ENCODE measurements at regions not wholly inside any gene's neighbourhood (a gene's known extent, or its start where the extent isn't known, plus 50 kb on each side); places are given as distances from the start of the nearest gene placed in this dataset.

- TF ChIP-seq ZNF740 (CRISPR knock-in tag; IDR thresholded peaks at IDR 0.05) (no peak), CREB1 (IDR thresholded peaks at IDR 0.05) (no peak), CREB1 (CRISPR knock-in tag; IDR thresholded peaks at IDR 0.05) (no peak), BCL6 (CRISPR knock-in tag; IDR thresholded peaks at IDR 0.05) (0 out of 2 replicates have a peak, but pooled peaks have one; percentile 23), ISL2 (CRISPR knock-in tag; IDR thresholded peaks at IDR 0.05) (peak; percentile 71; the same call in 1 of the 2 replicates), KDM1A (CRISPR knock-in tag; IDR thresholded peaks at IDR 0.05) (no peak), HNF4A (CRISPR knock-in tag; IDR thresholded peaks at IDR 0.05) (peak; percentile 56), SOX5 (CRISPR knock-in tag; IDR thresholded peaks at IDR 0.05; ENCODE audit: borderline replicate concordance) (peak; percentile 83), FOXA1 (IDR thresholded peaks at IDR 0.05) (no peak), FOXA1 (CRISPR knock-in tag; IDR thresholded peaks at IDR 0.05) (peak; percentile 33; the same call in 1 of the 2 replicates), NR2F1 (CRISPR knock-in tag; IDR thresholded peaks at IDR 0.05) (peak; percentile 62 to 65), NR2F6 (IDR thresholded peaks at IDR 0.05) (peak; percentile 83), NR2F6 (CRISPR knock-in tag; IDR thresholded peaks at IDR 0.05) (peak; percentile 89), EP300 (IDR thresholded peaks at IDR 0.05; ENCODE audit: low read depth in 2 of 2, low read length in 2 of 2) (peak in 1 of 2 experiments; percentile 71; a peak in 2 of 4 replicates), EP300 (CRISPR knock-in tag; IDR thresholded peaks at IDR 0.05; ENCODE audit: borderline replicate concordance) (no peak), HMG20A (CRISPR knock-in tag; IDR thresholded peaks at IDR 0.05; ENCODE audit: borderline replicate concordance) (peak; percentile 76; the same call in 1 of the 2 replicates), GATAD2A (CRISPR knock-in tag; IDR thresholded peaks at IDR 0.05) (peak; percentile 72; the same call in 1 of the 2 replicates), TBL1XR1 (IDR thresholded peaks at IDR 0.05; ENCODE audit: borderline replicate concordance, low read length, partially characterized antibody) (no peak), NR2F2 (IDR thresholded peaks at IDR 0.05; ENCODE audit: borderline replicate concordance, low read depth) (peak; percentile 63; the same call in 1 of the 2 replicates), SOX13 (IDR thresholded peaks at IDR 0.05) (no peak), SOX13 (CRISPR knock-in tag; conservative IDR thresholded peaks at IDR 0.05 in 1 of 2, IDR thresholded peaks at IDR 0.05 in 1 of 2) (peak in 1 of 2 experiments; percentile 93; a peak in 2 of 4 replicates)
- TF ChIP-seq, protein P1, sequence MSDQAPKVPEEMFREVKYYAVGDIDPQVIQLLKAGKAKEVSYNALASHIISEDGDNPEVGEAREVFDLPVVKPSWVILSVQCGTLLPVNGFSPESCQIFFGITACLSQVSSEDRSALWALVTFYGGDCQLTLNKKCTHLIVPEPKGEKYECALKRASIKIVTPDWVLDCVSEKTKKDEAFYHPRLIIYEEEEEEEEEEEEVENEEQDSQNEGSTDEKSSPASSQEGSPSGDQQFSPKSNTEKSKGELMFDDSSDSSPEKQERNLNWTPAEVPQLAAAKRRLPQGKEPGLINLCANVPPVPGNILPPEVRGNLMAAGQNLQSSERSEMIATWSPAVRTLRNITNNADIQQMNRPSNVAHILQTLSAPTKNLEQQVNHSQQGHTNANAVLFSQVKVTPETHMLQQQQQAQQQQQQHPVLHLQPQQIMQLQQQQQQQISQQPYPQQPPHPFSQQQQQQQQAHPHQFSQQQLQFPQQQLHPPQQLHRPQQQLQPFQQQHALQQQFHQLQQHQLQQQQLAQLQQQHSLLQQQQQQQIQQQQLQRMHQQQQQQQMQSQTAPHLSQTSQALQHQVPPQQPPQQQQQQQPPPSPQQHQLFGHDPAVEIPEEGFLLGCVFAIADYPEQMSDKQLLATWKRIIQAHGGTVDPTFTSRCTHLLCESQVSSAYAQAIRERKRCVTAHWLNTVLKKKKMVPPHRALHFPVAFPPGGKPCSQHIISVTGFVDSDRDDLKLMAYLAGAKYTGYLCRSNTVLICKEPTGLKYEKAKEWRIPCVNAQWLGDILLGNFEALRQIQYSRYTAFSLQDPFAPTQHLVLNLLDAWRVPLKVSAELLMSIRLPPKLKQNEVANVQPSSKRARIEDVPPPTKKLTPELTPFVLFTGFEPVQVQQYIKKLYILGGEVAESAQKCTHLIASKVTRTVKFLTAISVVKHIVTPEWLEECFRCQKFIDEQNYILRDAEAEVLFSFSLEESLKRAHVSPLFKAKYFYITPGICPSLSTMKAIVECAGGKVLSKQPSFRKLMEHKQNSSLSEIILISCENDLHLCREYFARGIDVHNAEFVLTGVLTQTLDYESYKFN (CRISPR knock-in tag; conservative IDR thresholded peaks at IDR 0.05) = peak; percentile 36
These were observed 1350.4 kb downstream of the AMY1C start (continued) for GRCh38 chr1:105100102-105100501.
